H1 (cell line): ENCODE measurements at regions not wholly inside any gene's neighbourhood (a gene's known extent, or its start where the extent isn't known, plus 50 kb on each side); places are given as distances from the start of the nearest gene placed in this dataset.

Experiments
- CHD7 ChIP-seq: fragments of 300-600 bp; sonication (generic); IDR thresholded peaks from 2 replicates; pipeline ENCODE4 v1.7.1; 2012; ENCODE audit warnings: low read length, moderate library complexity, mild to moderate bottlenecking, inconsistent platforms; ENCODE audit not compliant: insufficient replicate concordance
- CREB1 ChIP-seq: IDR thresholded peaks from 2 replicates; pipeline ENCODE4 v1.6.1; 2012; ENCODE audit warnings: inconsistent platforms

GRCh38 chr13:73278186-73278585 lies 219.4 kb downstream of the KLF5 start (continued):
- TF ChIP-seq CHD7 (no peak), CREB1 (no peak)
